ENCODE measurements at regions not wholly inside any gene's neighbourhood (a gene's known extent, or its start where the extent isn't known, plus 50 kb on each side); places are given as distances from the start of the nearest gene placed in this dataset.

DNA sequence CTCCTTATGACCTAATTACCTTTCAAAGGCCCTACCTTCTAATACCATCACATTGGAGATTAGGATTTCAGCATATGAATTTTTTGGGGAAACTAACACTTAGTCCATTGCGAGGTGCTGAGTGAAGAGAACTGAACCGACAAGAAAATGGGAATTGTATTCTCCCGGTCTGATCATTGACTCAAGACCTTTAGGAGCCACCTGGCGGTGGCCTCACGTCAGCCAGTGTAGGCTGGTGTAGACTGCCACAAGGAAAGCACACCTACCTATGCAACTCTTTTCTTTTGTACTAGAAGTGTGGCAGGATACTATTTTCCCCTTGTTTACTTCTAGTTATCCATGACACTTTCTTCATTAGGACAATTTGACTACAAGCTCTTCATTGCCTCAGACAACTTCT, 333.5 kb upstream of the B3GALT2 start:
- WGBS, 2 donors: 96 to 98% methylated on average over 5 of the region's 5 CpGs
- no peak overlapping the region for H3K4me3 ChIP-seq
- H3K27ac ChIP-seq (ENCODE audit: low read depth in 1 of 2, low read length in 1 of 2): no peak overlapping the region
- ATAC-seq (ENCODE audit: insufficient read depth, low FRiP score): no peak
- TF ChIP-seq, protein P1, sequence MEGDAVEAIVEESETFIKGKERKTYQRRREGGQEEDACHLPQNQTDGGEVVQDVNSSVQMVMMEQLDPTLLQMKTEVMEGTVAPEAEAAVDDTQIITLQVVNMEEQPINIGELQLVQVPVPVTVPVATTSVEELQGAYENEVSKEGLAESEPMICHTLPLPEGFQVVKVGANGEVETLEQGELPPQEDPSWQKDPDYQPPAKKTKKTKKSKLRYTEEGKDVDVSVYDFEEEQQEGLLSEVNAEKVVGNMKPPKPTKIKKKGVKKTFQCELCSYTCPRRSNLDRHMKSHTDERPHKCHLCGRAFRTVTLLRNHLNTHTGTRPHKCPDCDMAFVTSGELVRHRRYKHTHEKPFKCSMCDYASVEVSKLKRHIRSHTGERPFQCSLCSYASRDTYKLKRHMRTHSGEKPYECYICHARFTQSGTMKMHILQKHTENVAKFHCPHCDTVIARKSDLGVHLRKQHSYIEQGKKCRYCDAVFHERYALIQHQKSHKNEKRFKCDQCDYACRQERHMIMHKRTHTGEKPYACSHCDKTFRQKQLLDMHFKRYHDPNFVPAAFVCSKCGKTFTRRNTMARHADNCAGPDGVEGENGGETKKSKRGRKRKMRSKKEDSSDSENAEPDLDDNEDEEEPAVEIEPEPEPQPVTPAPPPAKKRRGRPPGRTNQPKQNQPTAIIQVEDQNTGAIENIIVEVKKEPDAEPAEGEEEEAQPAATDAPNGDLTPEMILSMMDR (IDR thresholded peaks at IDR 0.05; ENCODE audit: control extremely low read depth, extremely low read depth): no peak
- no peak for DNase-seq
- no peaks in the 10 kb centered on the region for H3K27me3 ChIP-seq (ENCODE audit: control insufficient read depth in 3 of 3, insufficient read depth in 3 of 3, low read length in 2 of 3)
- no peaks in the 10 kb centered on the region for H3K36me3 ChIP-seq (ENCODE audit: control insufficient read depth in 4 of 4, insufficient read depth in 4 of 4, low read length in 4 of 4)
- H3K9me3 ChIP-seq (ENCODE audit: control insufficient read depth in 4 of 4, insufficient read depth in 3 of 4, low read length in 3 of 4): no peaks in the 10 kb centered on the region
- no peak overlapping the region for H3K9ac ChIP-seq (ENCODE audit: insufficient read depth in 1 of 2, low read length in 2 of 2)
- H3K4me1 ChIP-seq (ENCODE audit: control insufficient read depth in 5 of 5, insufficient read depth in 5 of 5, low read length in 5 of 5): no peaks in the 10 kb centered on the region

GRCh38 chr1:193516755-193517388, 330.5 kb upstream of the B3GALT2 start:
- ATAC-seq (ENCODE audit: insufficient read depth, low FRiP score) (no peak), DNase-seq (no peak)
- WGBS, 2 donors: 91 to 95% methylated on average over 5 of the region's 5 CpGs
- no peaks in the 10 kb centered on the region for H3K4me1 ChIP-seq (ENCODE audit: control insufficient read depth in 5 of 5, insufficient read depth in 5 of 5, low read length in 5 of 5)
- no peak overlapping the region for H3K27ac ChIP-seq (ENCODE audit: low read depth in 1 of 2, low read length in 1 of 2)
- peaks cover 0 to 2% (median 0%) of the 10 kb centered on the region in 4 donors for H3K9me3 ChIP-seq (ENCODE audit: control insufficient read depth in 4 of 4, insufficient read depth in 3 of 4, low read length in 3 of 4)
- no peaks in the 10 kb centered on the region for H3K36me3 ChIP-seq (ENCODE audit: control insufficient read depth in 4 of 4, insufficient read depth in 4 of 4, low read length in 4 of 4)
- no peak overlapping the region for H3K4me3 ChIP-seq
- no peaks in the 10 kb centered on the region for H3K27me3 ChIP-seq (ENCODE audit: control insufficient read depth in 3 of 3, insufficient read depth in 3 of 3, low read length in 2 of 3)
- TF ChIP-seq, protein P1 (IDR thresholded peaks at IDR 0.05; ENCODE audit: control extremely low read depth, extremely low read depth): no peak
- H3K9ac ChIP-seq (ENCODE audit: insufficient read depth in 1 of 2, low read length in 2 of 2): no peak overlapping the region

DNA sequence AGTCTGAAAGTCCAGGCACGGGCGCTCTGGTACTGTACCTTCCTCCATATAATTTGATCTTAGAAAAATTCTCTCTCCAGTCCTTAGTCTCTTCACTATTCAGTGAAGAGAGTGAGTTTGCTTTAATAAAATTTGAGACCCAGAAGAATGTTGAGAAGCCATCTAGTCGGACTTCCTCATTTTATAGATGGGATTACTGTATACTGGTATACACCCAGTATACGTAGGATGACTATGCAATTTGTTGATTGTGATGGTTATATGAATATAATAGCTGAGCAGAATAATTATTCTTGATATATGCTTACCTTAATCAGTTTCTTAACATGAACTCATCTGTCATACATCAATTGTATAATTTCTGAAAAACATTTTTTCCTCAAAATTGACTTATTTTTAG, 328.0 kb upstream of the B3GALT2 start:
- DNase-seq (no peak), ATAC-seq (ENCODE audit: insufficient read depth, low FRiP score) (no peak)
- no peaks in the 10 kb centered on the region for H3K4me1 ChIP-seq (ENCODE audit: control insufficient read depth in 5 of 5, insufficient read depth in 5 of 5, low read length in 5 of 5)
- no peaks in the 10 kb centered on the region for H3K36me3 ChIP-seq (ENCODE audit: control insufficient read depth in 4 of 4, insufficient read depth in 4 of 4, low read length in 4 of 4)
- peaks cover 0 to 4% (median 0%) of the 10 kb centered on the region in 4 donors for H3K9me3 ChIP-seq (ENCODE audit: control insufficient read depth in 4 of 4, insufficient read depth in 3 of 4, low read length in 3 of 4)
- H3K27ac ChIP-seq (ENCODE audit: low read depth in 1 of 2, low read length in 1 of 2): no peak overlapping the region
- H3K27me3 ChIP-seq (ENCODE audit: control insufficient read depth in 3 of 3, insufficient read depth in 3 of 3, low read length in 2 of 3): no peaks in the 10 kb centered on the region
- no peak overlapping the region for H3K4me3 ChIP-seq
- H3K9ac ChIP-seq (ENCODE audit: insufficient read depth in 1 of 2, low read length in 2 of 2): no peak overlapping the region
- TF ChIP-seq, protein P1 (IDR thresholded peaks at IDR 0.05; ENCODE audit: control extremely low read depth, extremely low read depth): no peak
- WGBS, 2 donors: 77 to 88% methylated on average over 4 of the region's 4 CpGs

DNA sequence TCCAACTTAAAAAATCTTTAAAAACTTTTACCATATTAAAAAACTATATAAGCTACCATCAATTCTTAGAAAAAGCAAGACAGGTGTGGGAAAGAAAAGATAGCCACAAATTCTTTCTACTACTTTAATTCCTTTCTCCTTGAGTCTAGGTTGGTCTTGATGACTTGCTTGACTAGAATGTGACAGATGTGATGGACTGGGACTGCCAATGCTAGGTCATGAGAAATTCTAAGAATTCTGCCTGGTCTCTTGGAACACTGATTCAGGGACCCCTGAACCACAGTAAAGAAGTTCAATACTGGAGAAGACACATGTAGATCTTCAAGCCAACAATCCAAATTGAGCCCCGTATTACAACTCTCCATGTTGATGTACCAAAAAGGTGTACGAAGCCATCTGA, 326.6 kb upstream of the B3GALT2 start:
- Histone ChIP-seq H3K9ac (ENCODE audit: insufficient read depth in 1 of 2, low read length in 2 of 2) (no peak overlapping the region), H3K27me3 (ENCODE audit: control insufficient read depth in 3 of 3, insufficient read depth in 3 of 3, low read length in 2 of 3) (no peaks in the 10 kb centered on the region), H3K9me3 (ENCODE audit: control insufficient read depth in 4 of 4, insufficient read depth in 3 of 4, low read length in 3 of 4) (peaks cover 0 to 4% (median 0%) of the 10 kb centered on the region in 4 donors), H3K4me3 (no peak overlapping the region), H3K4me1 (ENCODE audit: control insufficient read depth in 5 of 5, insufficient read depth in 5 of 5, low read length in 5 of 5) (no peaks in the 10 kb centered on the region), H3K27ac (ENCODE audit: low read depth in 1 of 2, low read length in 1 of 2) (no peak overlapping the region), H3K36me3 (ENCODE audit: control insufficient read depth in 4 of 4, insufficient read depth in 4 of 4, low read length in 4 of 4) (no peaks in the 10 kb centered on the region)
- WGBS, 2 donors: 92 to 95% methylated on average over 2 of the region's 2 CpGs
- ATAC-seq (ENCODE audit: insufficient read depth, low FRiP score) (no peak), DNase-seq (no peak)
- TF ChIP-seq, protein P1 (IDR thresholded peaks at IDR 0.05; ENCODE audit: control extremely low read depth, extremely low read depth): no peak

All from lung (tissue), 11 donors.